Mesenchymal stem cell (in vitro differentiated cells and primary cell): ENCODE measurements at regions not wholly inside any gene's neighbourhood (a gene's known extent, or its start where the extent isn't known, plus 50 kb on each side); places are given as distances from the start of the nearest gene placed in this dataset.
A peak's percentile ranks its signal among the peaks of the same experiment; 100 is the strongest.

Experiments
- DNase-seq: peaks from one replicate; pipeline ENCODE4 v3.0.0-alpha.2; 2013
- H2AFZ ChIP-seq: one replicate; pipeline ENCODE4 v1.6.1; 2013; ENCODE audit warnings: low read depth, mild to moderate bottlenecking, control low read depth, inconsistent platforms, low read length, moderate library complexity
- H2AK5ac ChIP-seq: 2 replicates; pipeline ENCODE4 v1.6.1; 2013; ENCODE audit warnings: low read length, moderate library complexity, mild to moderate bottlenecking, inconsistent platforms; ENCODE audit not compliant: severe bottlenecking
- H2BK120ac ChIP-seq: one replicate; pipeline ENCODE4 v1.6.1; 2013; ENCODE audit warnings: low read depth, mild to moderate bottlenecking, inconsistent platforms, low read length, moderate library complexity
- H2BK12ac ChIP-seq, 2 experiments: one replicate each; pipeline ENCODE4 v1.6.1; 2013; ENCODE audit warnings: inconsistent platforms in 2 of 2, low read length in 2 of 2, mild to moderate bottlenecking in 2 of 2, moderate library complexity in 2 of 2, control low read depth in 1 of 2
- H2BK15ac ChIP-seq: one replicate; pipeline ENCODE4 v1.6.1; 2013; ENCODE audit warnings: mild to moderate bottlenecking, low read depth, inconsistent platforms; ENCODE audit not compliant: poor library complexity, severe bottlenecking
- H2BK5ac ChIP-seq: 2 replicates; pipeline ENCODE4 v1.6.1; 2013; ENCODE audit warnings: low read depth, mild to moderate bottlenecking, low read length, control low read depth, inconsistent platforms; ENCODE audit not compliant: poor library complexity, severe bottlenecking
- H3K14ac ChIP-seq, 2 experiments: one replicate each; pipeline ENCODE4 v1.6.1; 2013; ENCODE audit warnings: inconsistent platforms in 2 of 2, low read length in 2 of 2, control low read depth in 1 of 2, mild to moderate bottlenecking in 1 of 2, moderate library complexity in 1 of 2
- H3K18ac ChIP-seq, 2 experiments: one replicate each; pipeline ENCODE4 v1.6.1; 2013; ENCODE audit warnings: inconsistent platforms in 2 of 2, low read length in 2 of 2, control low read depth in 1 of 2, low read depth in 1 of 2, mild to moderate bottlenecking in 1 of 2
- H3K23ac ChIP-seq, 2 experiments: one replicate each; pipeline ENCODE4 v1.6.1; 2013; ENCODE audit warnings: inconsistent platforms in 2 of 2, low read length in 2 of 2, mild to moderate bottlenecking in 2 of 2, moderate library complexity in 2 of 2, control low read depth in 1 of 2
- H3K27ac ChIP-seq: 2 replicates; pipeline ENCODE4 v1.5.1; 2013; ENCODE audit warnings: mild to moderate bottlenecking, moderate library complexity, low read length, control low read depth, inconsistent platforms; ENCODE audit not compliant: poor library complexity, severe bottlenecking
- H3K27me3 ChIP-seq, 2 experiments: 2 replicates each; pipeline versions ENCODE4 v1.6.1 to v1.7.0; 2013; ENCODE audit warnings: low read length in 2 of 2, mild to moderate bottlenecking in 2 of 2, moderate library complexity in 2 of 2, control low read depth in 1 of 2, inconsistent platforms in 1 of 2; ENCODE audit not compliant: control insufficient read depth in 1 of 2, insufficient read depth in 1 of 2
- H3K36me3 ChIP-seq, 2 experiments: 2 replicates each; pipeline versions ENCODE4 v1.6.1 to v1.7.0; 2013; ENCODE audit warnings: low read length in 2 of 2, control low read depth in 1 of 2, inconsistent platforms in 1 of 2, low read depth in 1 of 2, mild to moderate bottlenecking in 1 of 2; ENCODE audit not compliant: insufficient read depth in 2 of 2, control insufficient read depth in 1 of 2
- H3K4ac ChIP-seq, 2 experiments: one replicate each; pipeline ENCODE4 v1.6.1; 2013; ENCODE audit warnings: inconsistent platforms in 2 of 2, low read length in 2 of 2, mild to moderate bottlenecking in 2 of 2, moderate library complexity in 2 of 2, control low read depth in 1 of 2, low read depth in 1 of 2
- H3K4me1 ChIP-seq: 2 replicates; pipeline ENCODE4 v1.6.1; 2013; ENCODE audit warnings: low read depth, low read length, control low read depth; ENCODE audit not compliant: control insufficient read depth, insufficient read depth
- H3K4me2 ChIP-seq: 2 replicates; pipeline ENCODE4 v1.6.1; 2013; ENCODE audit warnings: low read length, mild to moderate bottlenecking, inconsistent platforms; ENCODE audit not compliant: poor library complexity, severe bottlenecking
- H3K4me3 ChIP-seq, 2 experiments: 2 replicates each; pipeline versions ENCODE4 v1.5.1 to v1.7.0; 2013; ENCODE audit warnings: low read length in 2 of 2, mild to moderate bottlenecking in 2 of 2, control low read depth in 1 of 2, low read depth in 1 of 2; ENCODE audit not compliant: insufficient read depth in 1 of 2
- H3K79me1 ChIP-seq: replicated peaks from 2 replicates; pipeline ENCODE4 v1.6.1; 2013; ENCODE audit warnings: mild to moderate bottlenecking, control low read depth, low read length, inconsistent platforms; ENCODE audit not compliant: poor library complexity, severe bottlenecking
- H3K9ac ChIP-seq: 2 replicates; pipeline ENCODE4 v1.7.0; 2013; ENCODE audit warnings: mild to moderate bottlenecking, low read length, moderate library complexity
- H3K9me3 ChIP-seq: 2 replicates; pipeline ENCODE4 v1.7.0; 2013; ENCODE audit warnings: mild to moderate bottlenecking, low read length; ENCODE audit not compliant: control insufficient read depth
- H4K8ac ChIP-seq: one replicate; pipeline ENCODE4 v1.6.1; 2013; ENCODE audit warnings: inconsistent platforms, mild to moderate bottlenecking, low read length, moderate library complexity
- H4K91ac ChIP-seq: one replicate; pipeline ENCODE4 v1.6.1; 2013; ENCODE audit warnings: mild to moderate bottlenecking, low read length, inconsistent platforms
- WGBS: methylation state at CpG from one replicate; pipeline ENCODE4 v1.1.7; 2013; ENCODE audit warnings: mixed read lengths; 5-methylcytosine and 5-hydroxymethylcytosine counted together

GRCh38 chr4:171710743-171711142, 102.5 kb upstream of the GALNTL6 start:
- Histone ChIP-seq H4K91ac (no peak overlapping the region), H3K9ac (no peak overlapping the region), H2BK5ac (no peak overlapping the region), H3K23ac (no peak overlapping the region), H4K8ac (no peak overlapping the region), H3K36me3 (no peaks in the 10 kb centered on the region), H3K4me1 (no peaks in the 10 kb centered on the region), H3K4me2 (no peak overlapping the region), H2BK12ac (no peak overlapping the region), H2AFZ (no peak overlapping the region), H3K14ac (no peak overlapping the region), H3K27me3 (no peaks in the 10 kb centered on the region), H2BK15ac (no peak overlapping the region), H3K79me1 (no peaks in the 10 kb centered on the region), H3K18ac (no peak overlapping the region), H2BK120ac (no peak overlapping the region), H3K4me3 (no peak overlapping the region), H2AK5ac (no peak overlapping the region), H3K4ac (no peak overlapping the region), H3K27ac (no peak overlapping the region), H3K9me3 (peaks cover 7% of the 10 kb centered on the region)
- WGBS = 87% methylated on average over 1 of the region's 1 CpG
- DNase-seq = no peak

GRCh38 chr4:171676555-171677215, 136.5 kb upstream of the GALNTL6 start:
- H2BK5ac ChIP-seq = no peak overlapping the region
- no peak overlapping the region for H3K4ac ChIP-seq
- no peak overlapping the region for H2BK120ac ChIP-seq
- no peak overlapping the region for H2BK15ac ChIP-seq
- 77% methylated on average over 4 of the region's 4 CpGs for WGBS
- no peak overlapping the region for H3K4me2 ChIP-seq
- no peaks in the 10 kb centered on the region for H3K36me3 ChIP-seq
- DNase-seq = no peak
- H4K8ac ChIP-seq = no peak overlapping the region
- no peak overlapping the region for H3K9ac ChIP-seq
- H2AK5ac ChIP-seq = no peak overlapping the region
- no peak overlapping the region for H3K27ac ChIP-seq
- H3K4me3 ChIP-seq = no peak overlapping the region
- H3K14ac ChIP-seq = no peak overlapping the region
- no peaks in the 10 kb centered on the region for H3K4me1 ChIP-seq
- H4K91ac ChIP-seq = no peak overlapping the region
- no peaks in the 10 kb centered on the region for H3K27me3 ChIP-seq
- H3K79me1 ChIP-seq = no peaks in the 10 kb centered on the region
- H3K23ac ChIP-seq = no peak overlapping the region
- no peak overlapping the region for H2AFZ ChIP-seq
- H2BK12ac ChIP-seq = no peak overlapping the region
- no peaks in the 10 kb centered on the region for H3K9me3 ChIP-seq
- H3K18ac ChIP-seq = no peak overlapping the region

DNA sequence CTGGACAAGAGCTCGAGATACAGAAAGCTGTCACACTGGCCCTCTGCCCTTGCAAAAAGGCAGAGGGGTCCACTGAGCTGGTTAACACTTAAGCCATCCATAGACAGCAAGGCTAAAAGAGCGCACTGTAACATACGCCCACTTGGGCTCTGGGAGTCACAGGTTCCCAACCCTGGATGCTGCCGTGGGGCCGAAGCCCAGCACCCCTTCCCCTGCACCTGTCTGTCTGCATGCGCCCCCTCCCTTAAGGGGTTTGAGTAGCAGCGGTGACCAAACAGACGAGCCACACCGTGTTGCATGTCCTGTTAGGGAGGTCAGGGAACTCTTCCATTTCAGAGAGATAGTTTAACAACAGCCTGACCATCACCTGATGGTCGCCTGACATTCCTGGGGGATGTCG, 138.4 kb upstream of the GALNTL6 start:
- Histone ChIP-seq H3K27me3 (no peaks in the 10 kb centered on the region), H3K4me3 (no peak overlapping the region), H3K23ac (no peak overlapping the region), H3K18ac (no peak overlapping the region), H3K36me3 (no peaks in the 10 kb centered on the region), H3K27ac (no peak overlapping the region), H2BK12ac (no peak overlapping the region), H2BK15ac (no peak overlapping the region), H2BK120ac (no peak overlapping the region), H4K8ac (no peak overlapping the region), H3K79me1 (no peaks in the 10 kb centered on the region), H2AFZ (no peak overlapping the region), H3K4ac (no peak overlapping the region), H3K4me2 (no peak overlapping the region), H2AK5ac (no peak overlapping the region), H2BK5ac (no peak overlapping the region), H3K9ac (no peak overlapping the region), H3K14ac (no peak overlapping the region), H3K4me1 (no peaks in the 10 kb centered on the region), H4K91ac (peak overlapping the region; percentile 27), H3K9me3 (no peaks in the 10 kb centered on the region)
- 92% methylated on average over 11 of the region's 11 CpGs for WGBS
- DNase-seq = no peak

DNA sequence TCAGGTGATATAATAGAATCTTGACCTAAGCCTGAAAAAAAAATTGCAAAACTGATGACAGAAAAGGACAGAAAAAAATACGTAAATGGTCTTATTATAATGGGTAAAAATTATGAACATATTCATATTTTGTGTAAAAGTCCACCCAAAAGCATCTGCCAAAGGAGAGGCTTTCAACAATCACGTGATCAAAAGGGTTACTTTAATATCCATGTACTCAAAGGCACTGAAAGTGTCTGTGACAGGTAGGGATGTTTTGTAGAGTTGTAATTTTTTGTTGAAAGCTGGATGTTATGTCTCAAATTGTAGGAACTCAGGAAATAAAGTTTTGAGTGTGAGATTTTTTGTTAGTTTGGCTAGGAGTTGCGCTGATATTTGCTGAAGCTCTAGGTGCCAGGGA, 144.8 kb upstream of the GALNTL6 start:
- H4K91ac ChIP-seq = no peak overlapping the region
- no peak overlapping the region for H3K4me2 ChIP-seq
- no peaks in the 10 kb centered on the region for H3K79me1 ChIP-seq
- H4K8ac ChIP-seq = no peak overlapping the region
- no peak overlapping the region for H3K27ac ChIP-seq
- no peak overlapping the region for H3K4me3 ChIP-seq
- no peaks in the 10 kb centered on the region for H3K36me3 ChIP-seq
- no peak overlapping the region for H2BK5ac ChIP-seq
- no peak overlapping the region for H2BK120ac ChIP-seq
- no peak overlapping the region for H2BK12ac ChIP-seq
- H3K18ac ChIP-seq = no peak overlapping the region
- H3K14ac ChIP-seq = no peak overlapping the region
- no peaks in the 10 kb centered on the region for H3K27me3 ChIP-seq
- no peak overlapping the region for H3K4ac ChIP-seq
- DNase-seq = no peak
- no peaks in the 10 kb centered on the region for H3K4me1 ChIP-seq
- H2AFZ ChIP-seq = no peak overlapping the region
- no peak overlapping the region for H2AK5ac ChIP-seq
- no peaks in the 10 kb centered on the region for H3K9me3 ChIP-seq
- no peak overlapping the region for H3K9ac ChIP-seq
- no peak overlapping the region for H3K23ac ChIP-seq
- H2BK15ac ChIP-seq = no peak overlapping the region
- 95% methylated on average over 2 of the region's 3 CpGs for WGBS
